ENCODE measurements at regions not wholly inside any gene's neighbourhood (a gene's known extent, or its start where the extent isn't known, plus 50 kb on each side); places are given as distances from the start of the nearest gene placed in this dataset.
A peak's percentile ranks its signal among the peaks of the same experiment; 100 is the strongest.

DNA sequence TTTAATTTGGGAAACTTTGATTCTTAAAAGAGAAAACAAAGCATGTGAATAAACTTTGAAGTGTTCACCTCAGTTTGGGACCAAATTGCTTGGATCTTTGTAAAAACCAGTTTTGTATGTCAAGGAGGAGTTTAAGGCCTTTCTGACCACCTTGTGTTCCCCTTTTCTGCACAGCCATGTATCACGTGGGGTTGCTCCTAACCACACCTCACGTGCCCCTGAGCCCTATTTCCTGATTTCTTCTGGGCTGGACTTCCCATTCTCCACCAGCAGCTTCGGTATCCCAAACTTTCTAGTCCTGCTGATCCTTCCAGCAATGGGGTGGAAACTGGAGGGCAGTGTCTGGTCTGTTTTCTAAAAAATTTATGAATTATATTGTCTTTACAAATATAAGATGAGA, 76.4 kb upstream of the STT3B start (continued):
- no peak for TF ChIP-seq ETS1 (IDR thresholded peaks at IDR 0.05)
- no peak for TF ChIP-seq ZNF331 (CRISPR knock-in tag; IDR thresholded peaks at IDR 0.05; ENCODE audit: low read depth)

GRCh38 chr3:31461426-31461825, 71.3 kb upstream of the STT3B start:
- Histone ChIP-seq H4K20me1 (replicated peaks; ENCODE audit: insufficient read depth) (no peaks in the 10 kb centered on the region), H3K9me2 (ENCODE audit: insufficient read depth) (no peaks in the 10 kb centered on the region), H3F3A (replicated peaks; ENCODE audit: low read depth) (no peaks in the 10 kb centered on the region), H3K27ac (ENCODE audit: low read depth) (no peak overlapping the region), H3K4me1 (ENCODE audit: insufficient read depth) (peaks cover 7% of the 10 kb centered on the region), H3K4me2 (no peak overlapping the region), H3K79me2 (replicated peaks; ENCODE audit: insufficient read depth) (no peaks in the 10 kb centered on the region), H3K4me3 (no peak overlapping the region), H2AFZ (peak overlapping the region; percentile 90; the same call in 1 of the 2 replicates), H3K27me3 (ENCODE audit: insufficient read depth) (no peaks in the 10 kb centered on the region), H3K36me3 (ENCODE audit: insufficient read depth) (no peaks in the 10 kb centered on the region)
- Mint-ChIP-seq H3K27ac (no peak overlapping the region), H3K4me3 (no peak overlapping the region), H3K27me3 (ENCODE audit: insufficient read depth, low read depth, poor library complexity) (no peaks in the 10 kb centered on the region), H3K9me3 (no peaks in the 10 kb centered on the region), H3K4me1 (peaks cover 18% of the 10 kb centered on the region), H3K36me3 (ENCODE audit: low read depth) (no peaks in the 10 kb centered on the region)
- DNase-seq (ENCODE audit: low spot score) (no peak), ATAC-seq (no peak)
- no peak for TF ChIP-seq ZNF331 (CRISPR knock-in tag; IDR thresholded peaks at IDR 0.05; ENCODE audit: low read depth)
- no peak for TF ChIP-seq STAT1 (IDR thresholded peaks at IDR 0.05; ENCODE audit: unreplicated experiment)
- no peak for TF ChIP-seq ZNF462 (CRISPR knock-in tag; IDR thresholded peaks at IDR 0.05)
- no peak for TF ChIP-seq JUNB (IDR thresholded peaks at IDR 0.05; ENCODE audit: unreplicated experiment)
- TF ChIP-seq, protein P1, sequence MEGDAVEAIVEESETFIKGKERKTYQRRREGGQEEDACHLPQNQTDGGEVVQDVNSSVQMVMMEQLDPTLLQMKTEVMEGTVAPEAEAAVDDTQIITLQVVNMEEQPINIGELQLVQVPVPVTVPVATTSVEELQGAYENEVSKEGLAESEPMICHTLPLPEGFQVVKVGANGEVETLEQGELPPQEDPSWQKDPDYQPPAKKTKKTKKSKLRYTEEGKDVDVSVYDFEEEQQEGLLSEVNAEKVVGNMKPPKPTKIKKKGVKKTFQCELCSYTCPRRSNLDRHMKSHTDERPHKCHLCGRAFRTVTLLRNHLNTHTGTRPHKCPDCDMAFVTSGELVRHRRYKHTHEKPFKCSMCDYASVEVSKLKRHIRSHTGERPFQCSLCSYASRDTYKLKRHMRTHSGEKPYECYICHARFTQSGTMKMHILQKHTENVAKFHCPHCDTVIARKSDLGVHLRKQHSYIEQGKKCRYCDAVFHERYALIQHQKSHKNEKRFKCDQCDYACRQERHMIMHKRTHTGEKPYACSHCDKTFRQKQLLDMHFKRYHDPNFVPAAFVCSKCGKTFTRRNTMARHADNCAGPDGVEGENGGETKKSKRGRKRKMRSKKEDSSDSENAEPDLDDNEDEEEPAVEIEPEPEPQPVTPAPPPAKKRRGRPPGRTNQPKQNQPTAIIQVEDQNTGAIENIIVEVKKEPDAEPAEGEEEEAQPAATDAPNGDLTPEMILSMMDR (conservative IDR thresholded peaks at IDR 0.05; ENCODE audit: low read depth in 2 of 2): no peak
- TF ChIP-seq EZH2 (IDR thresholded peaks at IDR 0.05; ENCODE audit: low read depth, unreplicated experiment): no peak
- TF ChIP-seq ZNF114 (CRISPR knock-in tag; IDR thresholded peaks at IDR 0.05): no peak
- no peak for TF ChIP-seq EZH2phosphoT487 (IDR thresholded peaks at IDR 0.05; ENCODE audit: unreplicated experiment)
- TF ChIP-seq ETS1 (IDR thresholded peaks at IDR 0.05): no peak
- TF ChIP-seq POLR2AphosphoS5 (IDR thresholded peaks at IDR 0.05; ENCODE audit: low read depth): no peak
- TF ChIP-seq REST (IDR thresholded peaks at IDR 0.05; ENCODE audit: unreplicated experiment): no peak
- TF ChIP-seq CREB1 (CRISPR knock-in tag; IDR thresholded peaks at IDR 0.05; ENCODE audit: low read depth): no peak
